HPDE6-E6E7 (cell line): ENCODE measurements at regions not wholly inside any gene's neighbourhood (a gene's known extent, or its start where the extent isn't known, plus 50 kb on each side); places are given as distances from the start of the nearest gene placed in this dataset.

ENCODE experiments used
- DNase-seq: peaks from one replicate; pipeline ENCODE4 v3.0.0; 2011; ENCODE audit warnings: missing footprints; ENCODE audit errors: extremely low spot score

DNA sequence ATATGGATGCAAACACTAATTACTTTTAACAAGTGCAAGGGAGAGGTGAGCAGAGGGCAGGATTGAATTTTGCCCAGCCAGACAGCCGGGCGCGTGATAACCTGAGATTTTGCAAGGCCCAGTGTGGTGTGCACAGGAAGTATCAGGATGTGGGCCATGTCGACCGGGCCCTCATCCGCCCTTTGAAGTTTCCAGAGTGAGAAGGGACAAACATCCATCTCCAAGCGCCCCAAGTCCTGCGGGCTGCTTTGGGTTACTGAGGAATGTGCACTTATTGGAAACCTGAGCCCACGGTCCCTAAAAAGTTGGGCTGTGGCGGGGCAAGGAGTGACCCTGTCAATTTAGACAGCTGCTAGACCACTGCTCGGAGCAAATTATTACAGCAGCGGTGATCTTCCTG lies 272.2 kb upstream of the IRX2 start:
- DNase-seq: no peak

GRCh38 chr5:3022665-3023064 lies 271.2 kb upstream of the IRX2 start:
- DNase-seq: no peak

DNA sequence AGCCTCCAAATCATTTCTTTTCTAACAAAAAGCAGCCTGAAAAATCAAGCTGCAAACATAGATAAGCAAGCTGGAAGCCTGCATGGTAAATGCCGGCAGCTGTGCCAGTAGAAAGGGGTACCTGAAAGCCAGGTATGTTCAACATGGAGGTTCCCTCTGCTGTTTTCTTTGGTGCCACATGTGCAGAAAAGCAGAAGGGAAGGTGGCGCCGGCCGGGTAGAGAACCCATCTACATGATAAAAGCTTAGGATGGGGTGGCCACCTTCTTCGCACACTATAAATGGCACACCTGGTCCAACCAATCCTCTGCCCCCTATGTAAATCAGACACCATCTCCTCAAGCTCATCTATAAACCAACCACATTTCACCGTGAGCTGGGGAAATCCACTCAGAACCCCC lies 268.9 kb upstream of the IRX2 start:
- DNase-seq: no peak

DNA sequence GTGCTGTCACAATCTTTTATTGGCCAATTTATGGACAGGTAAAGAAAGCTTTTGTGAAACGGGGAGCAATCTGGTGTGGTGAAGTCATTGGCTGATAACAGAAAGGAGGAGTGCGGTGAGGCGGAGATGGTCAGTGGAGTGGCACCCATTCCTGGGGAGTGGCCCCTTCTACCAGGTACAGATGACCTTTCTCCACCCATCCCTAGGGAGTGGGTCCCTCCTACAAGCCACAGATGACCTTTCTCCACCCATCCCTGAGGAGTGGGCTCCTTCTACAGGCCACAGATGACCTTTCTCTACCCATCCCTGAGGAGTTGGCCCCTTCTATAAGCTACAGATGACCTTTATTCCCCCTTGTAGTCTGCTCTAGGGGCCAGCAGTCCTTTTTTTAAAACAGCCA lies 267.6 kb upstream of the IRX2 start:
- no peak for DNase-seq

- no peak for DNase-seq
These were observed 260.2 kb upstream of the IRX2 start for GRCh38 chr5:3011764-3012017.

- DNase-seq: no peak
These were observed 259.7 kb upstream of the IRX2 start for GRCh38 chr5:3010953-3011763.

- DNase-seq: no peak
These were observed 258.9 kb upstream of the IRX2 start for GRCh38 chr5:3010301-3010952.

GRCh38 chr5:3009605-3010004 lies 258.1 kb upstream of the IRX2 start:
- no peak for DNase-seq

GRCh38 chr5:3007577-3007976 lies 256.1 kb upstream of the IRX2 start:
- DNase-seq: no peak

- DNase-seq: no peak
These were observed 255.6 kb upstream of the IRX2 start for GRCh38 chr5:3006961-3007551.

DNA sequence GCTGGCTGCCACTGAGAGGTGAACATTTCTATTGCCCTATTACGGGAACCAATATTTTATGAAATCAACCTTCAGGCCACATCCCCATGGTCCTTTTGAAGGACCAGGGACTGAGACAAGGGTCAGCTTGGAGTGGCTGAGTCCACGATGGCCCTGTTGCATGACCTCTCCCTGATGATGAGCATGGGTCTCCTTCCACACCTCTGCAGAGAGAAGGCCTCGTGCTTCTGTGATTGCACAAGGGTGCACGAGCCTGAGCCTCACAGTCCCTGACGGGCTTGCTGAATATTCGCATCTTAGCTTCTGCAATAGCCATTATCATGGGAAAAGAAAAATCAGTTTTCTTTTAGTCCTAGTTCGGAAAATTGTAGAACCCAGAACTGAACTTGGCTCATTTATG lies 255.0 kb upstream of the IRX2 start:
- no peak for DNase-seq

DNA sequence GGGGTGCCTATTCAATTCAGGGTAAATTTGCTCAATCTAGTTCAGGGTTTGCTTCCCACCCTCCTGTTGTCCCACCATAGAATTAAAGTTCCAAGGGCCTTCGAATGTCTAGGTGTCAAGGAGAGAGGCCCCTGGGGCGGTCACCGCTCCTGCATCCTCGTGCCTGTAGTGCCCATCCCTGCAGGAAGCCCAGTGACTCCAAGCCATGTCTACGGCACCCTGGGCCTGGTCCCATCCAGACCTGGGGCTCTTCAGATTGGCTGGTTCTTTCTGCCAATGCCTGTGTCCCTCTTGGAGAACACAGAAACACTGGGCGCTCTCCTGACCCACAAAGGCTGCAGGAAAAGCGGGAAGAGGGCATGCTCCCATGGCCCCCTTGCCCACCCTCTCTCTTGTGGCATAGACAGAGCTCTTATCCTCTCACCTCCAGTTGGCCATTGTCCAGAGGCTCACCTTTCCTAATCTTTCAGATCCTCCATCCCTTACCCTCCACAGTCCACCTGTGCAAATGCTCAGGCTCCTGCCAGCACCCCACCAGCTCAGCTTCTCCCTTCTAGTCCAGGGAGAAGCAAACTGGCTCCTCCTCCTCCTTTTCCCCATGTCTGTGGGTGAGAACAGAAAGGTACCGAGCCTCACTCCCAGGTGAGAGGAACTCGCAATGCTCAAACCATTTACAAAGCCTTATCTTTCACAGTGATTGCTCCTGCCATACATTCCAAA lies 253.0 kb upstream of the IRX2 start:
- no peak for DNase-seq

DNA sequence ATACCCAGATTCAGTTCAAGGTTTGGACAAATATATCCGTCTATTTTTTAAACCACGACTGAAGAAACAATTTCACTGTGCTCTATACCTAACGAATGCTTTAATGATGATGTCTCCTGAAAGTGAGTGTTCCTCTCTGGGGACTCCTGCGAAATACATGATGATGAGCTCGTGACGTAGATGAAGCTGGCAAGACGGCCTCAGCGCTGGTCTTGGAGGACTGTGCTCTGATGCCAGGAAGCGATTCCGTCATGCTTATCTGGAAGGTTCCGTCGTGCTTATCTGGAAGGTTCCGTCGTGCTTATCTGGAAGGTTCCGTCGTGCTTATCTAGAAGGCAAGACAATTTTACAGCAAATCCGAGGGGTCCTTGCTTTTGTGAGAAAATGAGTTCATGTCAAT lies 250.8 kb upstream of the IRX2 start:
- DNase-seq: no peak

- DNase-seq: no peak
These were observed 249.2 kb upstream of the IRX2 start for GRCh38 chr5:3000631-3001030.

DNA sequence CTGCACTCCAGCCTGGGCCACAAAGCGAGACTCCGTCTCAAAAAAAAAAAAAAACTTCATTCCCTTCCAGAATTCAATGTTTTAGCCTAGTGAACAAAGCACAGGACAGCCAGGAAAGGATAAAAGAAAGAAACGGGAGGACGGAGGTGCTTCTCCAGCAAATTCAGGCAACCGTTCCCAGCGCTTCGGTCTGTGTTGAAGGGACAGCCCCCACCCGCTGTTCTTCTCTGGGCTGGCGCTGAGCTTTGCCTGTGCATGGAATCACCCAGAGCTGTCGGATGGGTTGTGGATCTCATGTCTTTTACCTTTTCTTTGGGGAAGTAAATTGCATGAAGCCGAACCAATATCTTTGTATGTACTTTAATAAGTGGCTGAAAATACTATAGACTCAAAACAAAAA lies 248.4 kb upstream of the IRX2 start:
- no peak for DNase-seq

DNA sequence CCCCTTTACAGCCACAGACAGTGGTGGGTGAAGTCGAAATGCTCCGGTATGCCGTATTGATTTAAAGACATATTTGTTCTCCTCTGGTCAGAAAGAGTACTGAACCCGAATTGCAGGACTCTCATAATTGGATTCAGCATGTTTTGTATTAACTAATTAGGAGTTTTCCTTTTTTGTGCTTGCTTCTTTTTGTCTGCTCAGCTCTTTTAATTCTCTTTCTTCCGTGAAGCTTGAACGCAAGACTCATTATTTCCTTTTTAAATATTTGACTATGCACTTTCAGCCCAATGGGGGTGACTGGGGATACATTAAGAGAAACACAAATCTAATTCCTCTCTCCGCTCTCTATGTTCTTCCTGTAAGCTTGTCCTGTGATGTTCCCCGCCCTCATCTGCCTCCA lies 246.6 kb upstream of the IRX2 start:
- DNase-seq: no peak

DNA sequence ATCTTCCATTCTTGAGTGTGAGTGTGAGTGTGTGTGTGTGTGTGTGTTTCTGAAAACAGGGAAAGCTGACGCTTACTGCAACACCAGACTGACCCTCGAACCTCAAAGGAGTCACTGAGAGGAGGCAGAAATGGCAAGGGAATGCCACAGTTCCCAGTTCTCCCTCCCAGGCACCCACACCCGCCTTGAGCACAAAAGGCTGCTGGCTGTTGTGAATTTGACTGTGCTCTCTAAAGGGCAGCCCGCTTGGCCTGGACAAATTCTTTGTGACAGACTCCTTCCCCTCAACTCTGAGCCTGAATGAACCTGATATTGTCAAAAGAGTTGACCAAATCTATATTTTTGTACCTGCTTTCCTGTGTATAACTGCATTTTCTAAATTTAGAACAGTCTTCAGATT lies 245.7 kb upstream of the IRX2 start:
- no peak for DNase-seq

DNA sequence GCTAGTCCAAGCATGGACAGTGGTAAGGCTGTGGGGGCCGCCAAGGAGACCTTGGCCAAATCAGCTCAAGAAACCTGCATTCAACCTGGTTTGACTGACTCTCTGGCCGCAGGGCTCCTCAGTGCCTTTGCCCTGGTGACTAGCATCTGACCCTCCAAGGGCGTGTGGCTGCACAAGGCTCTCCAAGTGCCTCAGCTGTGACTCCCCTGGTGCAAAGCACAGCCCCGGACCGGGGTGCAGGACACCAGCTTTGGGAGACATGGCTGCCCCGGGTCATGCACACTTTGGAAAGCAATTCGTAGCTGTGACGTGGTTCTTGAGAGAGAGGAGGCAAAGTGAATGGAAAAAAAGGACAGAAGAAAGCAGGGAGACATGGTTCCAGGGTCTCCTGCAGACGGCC lies 245.2 kb upstream of the IRX2 start:
- no peak for DNase-seq

DNA sequence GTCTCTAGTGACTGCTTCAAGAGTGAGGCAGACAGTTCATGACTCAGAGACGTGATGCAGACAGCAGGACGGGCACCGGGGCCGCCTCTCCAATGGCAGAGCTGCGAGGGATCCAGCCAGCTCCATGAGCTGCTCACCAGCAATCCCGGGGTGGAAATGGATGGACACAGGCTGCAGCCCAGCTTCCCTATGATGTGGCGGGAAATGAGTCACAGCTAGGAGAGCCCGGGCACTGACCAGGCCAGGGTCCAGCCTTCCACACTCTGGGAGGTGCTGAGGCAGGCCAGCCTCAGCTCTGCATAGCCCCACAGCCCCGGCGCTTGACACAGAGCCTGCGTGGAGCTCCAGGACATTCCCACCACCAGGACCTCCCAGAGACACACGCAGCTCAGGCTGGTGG lies 244.8 kb upstream of the IRX2 start:
- DNase-seq: no peak

GRCh38 chr5:2995667-2996066 lies 244.2 kb upstream of the IRX2 start:
- DNase-seq: no peak

- DNase-seq: no peak
These were observed 243.6 kb upstream of the IRX2 start for GRCh38 chr5:2995035-2995434.

DNA sequence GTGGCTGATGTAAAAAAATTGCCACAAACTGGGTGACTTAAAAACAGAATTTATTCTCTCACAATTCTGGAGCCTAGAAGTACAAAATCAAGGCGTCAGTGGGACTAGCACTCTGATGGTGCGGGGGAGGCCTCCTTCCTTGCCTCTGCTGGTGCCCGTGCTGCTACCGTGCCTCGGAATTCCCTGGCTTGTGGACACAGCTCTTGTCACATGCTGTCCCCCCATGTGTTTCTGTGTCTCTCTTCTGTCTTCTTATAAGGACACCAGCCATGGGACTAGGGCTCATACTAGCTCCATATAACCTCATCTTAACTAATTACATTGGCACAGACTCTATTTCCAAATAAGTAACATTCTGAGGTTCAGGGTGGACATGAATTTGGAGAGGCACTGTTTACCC lies 242.3 kb upstream of the IRX2 start:
- DNase-seq: no peak

DNA sequence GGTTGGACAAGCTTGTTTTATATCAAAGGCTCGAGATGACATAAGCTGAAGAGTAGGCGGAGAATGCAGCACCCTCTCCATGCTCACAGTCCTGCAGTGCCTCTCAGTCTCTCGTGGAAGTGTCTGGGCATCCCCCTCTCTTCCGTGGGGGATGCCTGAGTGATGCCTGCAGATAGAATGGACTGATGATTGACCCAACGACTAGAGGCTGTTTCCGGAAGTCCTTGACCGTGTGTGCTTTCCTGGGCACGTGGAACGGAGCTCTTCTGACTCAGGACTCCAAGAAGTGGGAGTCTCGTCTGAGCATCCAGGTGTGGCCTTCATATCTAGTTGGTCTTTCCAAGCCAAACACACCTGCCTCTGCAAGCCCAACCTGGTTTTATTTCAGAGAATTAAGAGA lies 241.8 kb upstream of the IRX2 start:
- DNase-seq: no peak
